Nephron progenitor cell (in vitro differentiated cells): ENCODE measurements at regions not wholly inside any gene's neighbourhood (a gene's known extent, or its start where the extent isn't known, plus 50 kb on each side); places are given as distances from the start of the nearest gene placed in this dataset.

Experiments
- DNase-seq: peaks from one replicate; pipeline ENCODE4 v3.0.0; 2021
- H3K27ac Mint-ChIP-seq: 2 replicates; pipeline ENCODE4 v1.8.0; 2021; ENCODE audit warnings: mild to moderate bottlenecking, moderate library complexity, mixed read lengths
- H3K27me3 Mint-ChIP-seq: 2 replicates; pipeline ENCODE4 v1.8.0; 2021; ENCODE audit warnings: mild to moderate bottlenecking, low read depth, mixed read lengths; ENCODE audit not compliant: poor library complexity
- H3K36me3 Mint-ChIP-seq: 2 replicates; pipeline ENCODE4 v1.8.0; 2021; ENCODE audit warnings: low read depth, mixed read lengths
- H3K4me1 Mint-ChIP-seq: 2 replicates; pipeline ENCODE4 v1.8.0; 2021; ENCODE audit warnings: mixed read lengths
- H3K4me3 Mint-ChIP-seq: 2 replicates; pipeline ENCODE4 v1.8.0; 2021; ENCODE audit warnings: mild to moderate bottlenecking, moderate library complexity, mixed read lengths
- H3K9me3 Mint-ChIP-seq: 2 replicates; pipeline ENCODE4 v1.8.0; 2021; ENCODE audit warnings: mild to moderate bottlenecking, moderate library complexity, mixed read lengths
- CTCF ChIP-seq: fragments of 200-600 bp; sonication (generic); IDR thresholded peaks from 2 replicates; pipeline ENCODE4 v1.5.0; 2021; ENCODE audit warnings: antibody characterized with exemption

DNA sequence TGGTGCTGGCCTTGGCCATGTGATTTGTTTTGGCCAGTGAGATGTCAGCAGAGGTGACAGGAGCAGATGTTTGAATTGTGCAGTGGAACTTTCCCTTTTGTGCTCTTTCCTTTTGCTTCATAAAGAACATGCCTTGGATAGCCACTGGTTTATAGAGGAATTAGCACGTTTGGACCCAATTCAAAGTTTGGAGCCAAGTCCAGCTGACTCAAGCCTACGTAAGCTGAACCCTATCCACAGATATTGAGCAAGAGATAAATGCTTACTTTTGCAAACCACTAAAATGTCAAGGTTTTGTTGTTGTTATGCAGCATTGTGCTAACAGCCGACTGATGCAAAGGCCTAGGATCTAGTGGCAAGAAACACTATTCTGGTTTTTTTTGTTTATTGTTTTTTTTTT, 230.9 kb upstream of the CITED2 start:
- TF ChIP-seq CTCF: no peak
- DNase-seq: no peak
- Mint-ChIP-seq H3K36me3 (peaks cover 12% of the 10 kb centered on the region), H3K4me3 (no peak overlapping the region), H3K27me3 (no peaks in the 10 kb centered on the region), H3K27ac (no peak overlapping the region), H3K4me1 (peaks cover 51% of the 10 kb centered on the region), H3K9me3 (peaks cover 10% of the 10 kb centered on the region)

GRCh38 chr6:139603581-139603980, 229.1 kb upstream of the CITED2 start:
- Mint-ChIP-seq H3K27ac (no peak overlapping the region), H3K4me3 (no peak overlapping the region), H3K4me1 (peaks cover 43% of the 10 kb centered on the region), H3K36me3 (peaks cover 12% of the 10 kb centered on the region), H3K27me3 (no peaks in the 10 kb centered on the region), H3K9me3 (peaks cover 10% of the 10 kb centered on the region)
- TF ChIP-seq CTCF: no peak
- no peak for DNase-seq

DNA sequence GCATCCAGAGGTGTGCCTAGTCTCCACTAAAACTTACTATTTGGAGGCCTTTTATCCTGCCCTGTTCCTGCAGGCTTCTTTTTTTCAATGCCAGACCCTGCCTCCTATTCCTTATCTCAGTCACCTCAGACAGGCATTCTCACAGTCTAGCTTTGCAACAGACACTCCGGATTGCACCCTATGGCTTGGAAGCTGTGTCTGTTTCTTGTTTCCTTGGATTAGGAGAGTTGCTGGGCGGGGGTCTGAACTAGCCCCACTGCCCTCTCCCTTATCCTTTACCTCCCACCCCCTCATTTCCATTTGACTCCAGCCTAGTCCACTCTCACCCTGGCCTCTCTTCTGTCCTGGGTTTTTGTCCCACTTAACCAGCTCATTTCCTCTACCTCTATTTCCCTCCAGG, 228.1 kb upstream of the CITED2 start:
- Mint-ChIP-seq H3K4me1 (peaks cover 39% of the 10 kb centered on the region), H3K36me3 (peaks cover 12% of the 10 kb centered on the region), H3K27me3 (no peaks in the 10 kb centered on the region), H3K27ac (peak overlapping the region; percentile 11), H3K4me3 (no peak overlapping the region), H3K9me3 (peaks cover 10% of the 10 kb centered on the region)
- TF ChIP-seq CTCF: no peak
- DNase-seq: no peak

GRCh38 chr6:139600919-139601475, 226.5 kb upstream of the CITED2 start:
- no peak for DNase-seq
- no peak for TF ChIP-seq CTCF
- H3K27ac Mint-ChIP-seq: peak overlapping the region; percentile 93
- peaks cover 12% of the 10 kb centered on the region for H3K36me3 Mint-ChIP-seq
- H3K4me1 Mint-ChIP-seq: peaks cover 33% of the 10 kb centered on the region
- no peaks in the 10 kb centered on the region for H3K27me3 Mint-ChIP-seq
- peaks cover 10% of the 10 kb centered on the region for H3K9me3 Mint-ChIP-seq
- H3K4me3 Mint-ChIP-seq: no peak overlapping the region

DNA sequence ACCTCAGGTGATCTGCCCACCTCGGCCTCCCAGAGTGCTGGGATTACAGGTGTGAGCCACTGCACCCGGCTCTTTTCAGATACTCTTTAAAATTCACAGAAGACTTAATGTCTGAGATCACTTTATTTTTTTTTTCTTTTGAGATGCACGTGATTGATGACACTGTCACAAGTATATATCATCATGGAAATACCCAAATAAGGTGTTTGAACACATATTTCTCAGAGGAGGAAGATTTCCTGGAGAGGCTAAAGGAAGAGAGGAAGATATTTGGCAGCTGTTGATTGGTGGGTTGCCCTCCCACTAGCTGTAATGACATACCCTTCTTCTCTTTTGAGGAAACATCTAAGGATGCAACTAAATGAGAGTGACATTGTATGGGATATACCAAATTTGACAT, 225.9 kb upstream of the CITED2 start:
- TF ChIP-seq CTCF: no peak
- H3K4me1 Mint-ChIP-seq: peaks cover 33% of the 10 kb centered on the region
- peaks cover 10% of the 10 kb centered on the region for H3K9me3 Mint-ChIP-seq
- no peak for DNase-seq
- peaks cover 5% of the 10 kb centered on the region for H3K27me3 Mint-ChIP-seq
- H3K36me3 Mint-ChIP-seq: peaks cover 12% of the 10 kb centered on the region
- H3K27ac Mint-ChIP-seq: no peak overlapping the region
- H3K4me3 Mint-ChIP-seq: no peak overlapping the region
